Activated T-cell treated with anti-CD3 and anti-CD28 coated beads for 1 hour (primary cell): ENCODE measurements at regions not wholly inside any gene's neighbourhood (a gene's known extent, or its start where the extent isn't known, plus 50 kb on each side); places are given as distances from the start of the nearest gene placed in this dataset.

Experiments used
- DNase-seq: peaks from one replicate; pipeline ENCODE4 v3.0.0-alpha.2; 2020; ENCODE audit warnings: low read depth

DNA sequence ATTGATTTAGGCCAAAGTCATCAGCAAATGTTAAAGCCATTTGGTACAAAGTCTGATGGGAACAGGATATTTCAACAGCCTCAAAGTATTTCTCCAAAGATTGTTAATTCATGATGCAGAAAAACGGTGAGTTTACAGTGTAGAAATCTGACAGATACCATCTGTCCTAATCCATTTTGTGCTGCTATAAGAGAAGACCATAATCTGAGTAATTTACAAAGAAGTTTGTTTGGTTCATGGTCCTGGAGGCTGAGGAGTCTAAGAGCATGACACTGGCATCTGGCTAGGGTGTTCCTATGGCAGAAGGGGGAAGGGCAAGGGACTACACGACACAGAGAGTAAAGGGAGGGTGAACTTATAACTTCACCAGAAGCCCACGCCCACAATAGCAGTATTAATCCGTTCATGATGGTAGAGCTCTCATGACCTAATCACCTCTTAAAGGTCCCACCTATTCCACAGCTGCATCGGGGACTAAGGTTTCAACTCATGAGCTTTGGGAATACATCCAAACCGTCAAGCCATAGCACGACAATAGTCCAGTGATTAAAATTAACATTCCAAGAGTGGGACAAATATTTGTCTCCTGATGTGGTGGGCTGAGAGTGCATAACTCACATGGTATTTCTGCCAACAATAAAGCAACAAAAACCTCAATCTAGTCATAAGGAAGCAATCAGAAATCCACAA is 298.6 kb upstream of the AKR1E2 start:
- no peak for DNase-seq

DNA sequence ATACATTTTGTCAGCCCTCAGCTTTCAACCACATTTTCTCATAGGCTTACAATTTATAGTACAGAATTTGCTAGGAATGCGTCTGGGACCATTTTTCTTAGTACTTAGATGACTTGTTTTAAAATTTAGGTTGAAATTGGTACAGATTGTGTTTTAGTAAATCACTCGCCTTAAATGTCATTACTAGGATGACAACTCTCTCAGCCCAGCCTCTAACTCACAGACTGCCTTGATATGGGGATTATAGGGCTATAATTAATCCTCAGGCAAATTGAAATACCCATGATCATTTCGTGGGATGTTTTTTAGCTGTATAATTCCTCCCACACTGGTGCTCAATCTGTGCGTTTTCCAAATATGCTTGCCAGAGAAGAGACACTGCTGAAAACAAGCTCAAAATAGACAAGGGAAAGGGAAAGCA is 299.7 kb upstream of the AKR1E2 start:
- no peak for DNase-seq

DNA sequence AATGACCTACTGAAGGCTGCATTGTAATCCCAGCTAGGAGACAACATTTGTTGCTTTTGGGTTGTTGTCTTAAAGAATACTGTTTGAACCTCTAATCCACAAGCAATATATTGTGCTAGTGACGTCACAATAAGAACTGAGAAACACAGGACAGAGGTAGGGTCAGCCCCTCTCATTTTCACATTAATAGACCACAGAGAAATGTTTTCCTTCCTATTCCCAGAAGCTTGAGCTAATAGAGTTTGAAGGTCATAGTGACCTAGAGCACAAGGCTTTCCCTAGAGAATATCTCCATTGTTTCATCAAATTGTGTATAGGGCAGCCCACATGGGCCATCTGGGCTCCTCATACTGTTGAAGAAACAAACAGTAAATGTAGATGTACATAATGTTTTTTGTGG is 300.9 kb upstream of the AKR1E2 start:
- DNase-seq, result no peak

DNA sequence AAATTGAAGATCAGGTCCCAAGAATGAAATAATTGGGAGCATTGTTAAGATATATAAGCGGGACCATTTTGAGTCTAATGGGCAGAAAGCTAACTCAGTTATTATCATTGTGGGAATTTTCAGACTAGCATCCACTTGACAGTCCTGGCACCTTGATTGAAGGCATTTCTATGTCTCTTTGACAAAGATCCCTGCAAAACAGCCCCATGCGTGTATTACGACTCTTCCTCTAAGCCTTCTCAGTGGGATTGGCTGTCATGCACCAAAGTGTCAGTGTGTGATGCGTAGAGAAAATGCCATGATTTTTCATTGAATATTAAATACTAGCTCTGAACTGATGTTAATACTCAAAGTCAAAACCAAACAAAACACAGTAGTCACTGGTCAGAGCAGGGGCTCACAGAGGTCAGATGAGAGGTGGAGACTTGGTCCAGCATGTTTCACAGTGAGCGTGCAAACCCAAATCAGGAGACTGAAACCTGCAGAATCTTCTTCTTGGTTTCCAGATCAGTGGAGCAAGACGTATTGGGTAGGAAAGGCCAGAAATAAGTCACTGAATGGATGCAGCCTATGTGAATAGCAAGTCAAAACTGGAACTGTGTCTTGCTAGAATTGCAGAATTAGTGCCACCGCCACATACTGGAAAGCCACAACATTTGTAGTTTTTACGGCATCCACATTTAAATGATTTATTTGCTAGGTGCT is 303.6 kb upstream of the AKR1E2 start:
- DNase-seq, result no peak

DNA sequence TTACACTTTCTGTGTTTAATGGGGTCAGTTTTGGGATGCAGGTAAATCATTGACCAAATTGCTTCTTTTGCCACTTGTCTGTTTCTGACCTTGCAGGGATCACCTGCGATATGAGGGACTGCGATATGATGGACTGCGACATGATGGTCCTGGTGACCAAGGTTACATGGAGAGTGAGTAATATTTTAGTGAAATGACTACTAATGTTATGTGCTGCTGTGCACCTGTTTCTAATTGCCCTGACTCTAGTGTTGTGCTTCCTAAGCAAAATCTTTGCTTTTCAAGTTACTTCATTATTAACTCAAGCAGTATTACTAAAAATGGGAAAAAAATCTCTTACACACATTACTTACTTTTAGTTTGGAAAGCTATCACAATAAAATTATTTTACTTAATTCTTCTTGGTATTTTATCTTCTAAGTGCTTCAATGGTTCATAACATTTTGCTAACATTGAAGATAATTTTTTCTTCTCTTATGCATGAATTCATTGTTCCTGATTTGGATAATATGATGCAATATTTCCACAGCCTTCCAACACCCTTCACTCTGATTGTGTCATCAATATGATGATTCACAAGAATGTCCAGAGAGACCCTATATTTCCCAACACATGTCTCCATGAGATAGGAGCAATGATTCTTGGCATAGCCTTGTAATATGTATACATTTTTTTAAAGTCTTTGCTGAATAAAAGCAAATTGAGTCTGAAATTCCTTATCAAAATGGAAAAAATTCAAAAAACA is 306.2 kb upstream of the AKR1E2 start:
- no peak for DNase-seq

DNA sequence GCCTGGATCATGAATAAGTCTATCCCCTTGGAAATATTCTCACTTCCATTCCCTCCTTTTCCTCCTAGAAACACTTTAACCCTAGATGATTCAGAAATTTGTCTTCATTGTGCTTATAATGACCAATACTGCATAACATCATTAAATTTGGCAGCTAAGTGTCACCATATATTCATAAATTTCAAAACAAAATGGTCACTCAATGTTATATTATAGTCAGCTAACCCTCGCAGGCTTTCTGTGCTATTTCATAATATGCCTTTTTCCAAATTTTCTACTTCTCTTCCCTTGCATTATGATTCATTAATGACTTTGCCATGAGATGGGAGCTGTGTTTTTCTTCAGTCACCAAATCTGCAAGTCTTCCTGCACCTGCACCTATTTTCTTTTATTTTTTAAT is 308.3 kb upstream of the AKR1E2 start:
- no peak for DNase-seq

DNA sequence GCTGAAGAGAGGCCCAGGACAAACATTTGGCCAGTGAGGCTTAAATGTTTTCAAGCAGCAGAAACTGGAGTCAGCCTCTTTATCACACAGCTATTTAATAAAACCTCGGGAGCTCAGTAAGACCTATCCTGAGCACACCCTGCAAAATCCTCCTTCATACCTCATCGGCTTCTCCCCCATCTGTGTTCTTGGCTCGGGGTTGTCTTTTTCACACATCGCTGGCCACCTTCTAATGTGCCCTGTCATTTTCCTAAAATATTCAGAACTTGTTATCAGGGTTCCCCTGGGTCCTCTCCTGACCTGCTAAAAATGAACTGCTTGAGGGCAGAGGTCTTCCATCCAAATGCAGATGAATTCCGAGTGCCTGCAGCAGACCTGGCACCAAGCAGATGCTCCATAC is 310.3 kb upstream of the AKR1E2 start:
- DNase-seq, result no peak

DNA sequence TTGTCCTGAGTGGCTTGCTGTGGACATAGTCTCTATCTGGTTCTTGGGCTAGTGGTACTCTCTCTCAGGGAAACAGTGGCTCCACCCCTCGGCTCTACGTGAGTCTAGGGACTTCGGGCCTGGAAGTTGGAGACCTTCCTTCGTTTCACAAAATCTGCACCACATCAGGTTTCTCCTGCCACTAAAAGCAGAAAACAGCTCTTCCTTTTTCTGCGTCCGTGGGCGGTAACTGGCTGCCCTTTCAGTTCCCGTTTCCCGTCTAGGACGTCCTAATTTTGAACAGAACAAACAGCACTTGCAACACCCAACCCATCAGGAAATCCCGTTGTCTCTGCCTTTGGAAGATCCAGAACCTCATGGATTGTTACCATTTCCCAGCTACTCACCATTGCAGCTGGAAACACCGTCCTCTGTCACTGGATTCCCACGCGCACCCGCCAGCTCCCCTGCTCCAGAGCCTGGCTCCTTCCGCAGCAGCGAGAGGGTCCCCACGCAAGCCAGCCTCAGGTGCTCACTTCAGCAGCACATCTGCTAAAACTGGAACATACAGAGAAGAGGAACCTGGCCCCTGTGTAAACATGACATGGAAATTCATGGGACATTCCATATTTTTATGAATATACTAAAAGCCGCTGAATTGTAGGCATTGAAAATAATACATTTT is 311.4 kb upstream of the AKR1E2 start:
- no peak for DNase-seq

DNA sequence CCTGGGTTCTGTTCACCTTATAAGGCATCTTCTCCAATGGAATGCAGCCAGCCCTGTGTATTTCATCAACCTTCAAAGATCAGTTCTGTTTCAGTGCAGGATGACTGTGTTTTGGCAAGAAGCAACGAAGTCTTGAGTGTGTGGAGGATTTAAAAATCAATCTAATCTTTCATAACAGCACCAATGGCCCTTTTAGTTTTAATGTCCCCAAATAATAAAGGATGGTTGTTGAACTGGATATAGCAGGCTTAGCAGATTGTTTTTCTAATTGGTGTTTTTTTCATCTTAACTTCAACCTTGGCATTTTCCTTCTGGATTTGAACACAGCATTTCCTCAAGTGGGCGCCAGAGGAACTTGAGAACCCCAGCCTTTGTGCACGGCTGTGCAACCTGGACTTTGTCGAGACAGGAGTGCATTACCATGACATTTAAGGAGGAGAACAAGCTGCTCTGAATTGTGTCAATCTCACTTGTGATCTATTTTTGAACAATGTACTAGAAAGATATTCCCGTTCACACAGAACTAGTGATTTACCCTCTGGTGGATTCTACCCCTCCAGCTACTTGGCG is 313.3 kb upstream of the AKR1E2 start:
- no peak for DNase-seq

DNA sequence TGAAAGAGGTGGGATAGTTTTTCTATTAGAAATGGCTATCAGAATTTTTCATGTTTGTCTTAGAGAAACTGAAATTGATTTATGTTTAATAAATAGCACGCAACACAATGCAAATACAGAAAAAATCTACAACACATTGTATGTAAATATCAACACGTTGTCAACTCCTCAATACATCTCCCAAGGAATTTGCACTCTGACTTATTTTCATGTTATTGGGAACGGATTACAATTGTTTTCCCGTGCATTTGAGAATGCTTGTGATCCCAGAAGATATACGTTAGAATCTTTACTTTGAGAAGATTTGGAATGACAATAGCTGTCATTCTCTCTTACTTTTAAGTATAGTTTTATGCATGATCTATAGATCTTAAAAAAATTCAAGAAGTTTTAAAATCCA is 313.8 kb upstream of the AKR1E2 start:
- no peak for DNase-seq

DNA sequence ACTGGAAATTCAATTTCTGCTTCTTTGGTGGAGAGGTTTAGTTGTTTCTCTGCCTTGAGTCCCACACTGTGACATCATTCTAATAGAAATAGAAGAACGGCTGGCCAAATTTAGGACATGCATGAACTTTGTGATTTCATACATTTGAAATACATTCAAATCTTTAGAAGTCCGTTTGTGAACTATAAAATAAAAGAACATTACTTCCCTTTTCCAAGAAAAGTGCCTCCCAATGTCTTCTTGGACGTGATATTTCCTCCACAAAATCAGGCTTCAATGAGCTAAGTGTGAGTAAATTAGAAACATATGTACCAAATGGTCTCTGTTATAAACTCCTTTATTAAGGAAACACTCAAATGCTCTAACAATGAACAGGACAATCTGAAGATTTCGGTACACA is 314.5 kb upstream of the AKR1E2 start:
- DNase-seq, result no peak

DNA sequence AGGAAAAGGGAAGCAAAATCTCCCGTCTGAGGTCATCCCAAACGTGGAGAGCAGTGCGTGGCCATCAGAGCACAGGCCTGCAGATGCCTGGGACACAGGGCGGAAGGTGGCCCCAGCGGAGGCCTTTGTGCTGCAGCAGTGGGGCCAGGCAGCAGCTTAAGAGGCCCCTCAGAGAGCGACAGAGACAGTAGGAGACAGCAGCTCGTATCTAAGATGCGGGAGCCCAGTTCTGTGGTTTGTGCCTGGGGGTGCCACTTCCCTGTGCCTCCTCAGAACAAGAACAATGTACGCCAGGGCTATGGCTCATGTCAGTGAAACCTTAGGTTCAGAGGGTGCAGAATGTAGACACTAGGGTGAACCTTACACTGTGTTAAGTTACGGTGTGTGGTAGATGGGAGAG is 316.6 kb upstream of the AKR1E2 start:
- DNase-seq, result no peak

DNA sequence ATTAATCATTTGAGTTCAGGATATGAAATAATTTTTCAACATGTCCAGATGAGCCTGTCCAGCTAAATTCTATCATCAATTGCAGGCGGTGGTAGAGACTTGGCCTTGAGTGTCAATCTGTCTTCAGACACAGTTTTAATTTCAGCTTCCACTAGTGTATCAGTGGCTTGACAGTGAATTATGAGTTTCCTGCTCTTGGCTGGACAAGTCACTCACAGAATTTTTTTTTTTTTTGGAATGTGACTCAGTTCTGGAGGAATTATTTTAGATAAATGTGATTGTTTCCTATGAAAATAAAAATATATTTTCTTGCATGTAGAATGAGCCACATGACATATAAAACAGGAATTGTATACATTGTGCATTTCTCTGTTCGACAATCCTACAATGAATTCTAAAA is 319.9 kb upstream of the AKR1E2 start:
- no peak for DNase-seq

DNA sequence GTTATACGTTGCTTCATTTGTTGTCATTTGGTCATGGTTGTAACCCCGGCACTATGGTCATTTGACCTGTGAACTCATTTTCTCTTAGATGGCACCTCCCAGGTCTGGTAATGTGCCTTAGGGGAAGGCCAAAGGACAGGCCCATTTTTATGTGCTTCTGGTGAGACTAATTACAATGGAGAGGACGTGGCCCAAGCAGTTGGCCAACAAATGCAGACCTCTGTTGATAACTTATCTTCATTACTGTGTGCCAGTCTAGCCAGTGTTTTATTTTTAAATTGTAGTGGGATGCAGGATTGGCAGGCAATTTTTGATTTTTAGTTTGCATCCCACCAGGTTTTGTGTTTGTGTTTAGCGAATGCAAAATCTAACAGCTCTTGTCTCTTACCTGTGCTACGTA is 321.5 kb upstream of the AKR1E2 start:
- DNase-seq, result no peak

DNA sequence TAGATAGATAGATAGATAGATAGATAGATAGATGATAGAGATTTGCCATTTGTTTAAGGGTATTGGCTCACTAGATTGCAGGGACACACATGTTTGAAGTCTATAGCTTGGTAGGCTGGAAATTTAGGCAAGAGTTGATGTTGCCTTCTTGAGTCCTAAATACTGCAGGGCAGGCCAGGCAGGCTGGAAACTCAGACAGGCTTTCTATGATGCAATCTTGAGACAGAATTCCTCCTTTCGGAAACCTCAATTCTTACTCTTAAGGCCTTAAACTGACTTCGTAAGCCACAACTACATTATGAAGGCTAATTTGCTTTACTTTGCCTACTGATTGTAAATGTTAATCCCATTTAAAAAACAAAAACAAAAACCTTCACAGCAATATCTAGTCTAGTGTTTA is 322.9 kb upstream of the AKR1E2 start:
- DNase-seq, result no peak

DNA sequence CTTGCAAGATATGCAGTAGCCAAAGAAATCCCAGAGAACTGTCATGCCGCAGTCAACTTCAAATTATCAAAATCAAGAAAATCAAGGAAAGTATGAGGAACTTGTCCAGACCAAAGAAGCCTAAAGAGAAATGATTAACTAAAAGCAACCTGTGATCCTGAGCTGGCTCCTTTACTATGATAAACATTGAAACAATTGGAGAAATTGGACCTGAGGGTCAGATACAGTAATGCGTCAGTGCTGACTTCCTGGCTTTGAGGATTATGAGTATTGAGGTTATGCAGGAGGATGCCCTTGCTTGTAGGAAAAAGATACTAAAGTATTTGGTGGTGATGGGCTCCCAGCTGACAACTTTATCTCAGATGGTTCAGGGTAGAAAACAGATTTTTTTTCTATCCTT is 324.7 kb upstream of the AKR1E2 start:
- no peak for DNase-seq

DNA sequence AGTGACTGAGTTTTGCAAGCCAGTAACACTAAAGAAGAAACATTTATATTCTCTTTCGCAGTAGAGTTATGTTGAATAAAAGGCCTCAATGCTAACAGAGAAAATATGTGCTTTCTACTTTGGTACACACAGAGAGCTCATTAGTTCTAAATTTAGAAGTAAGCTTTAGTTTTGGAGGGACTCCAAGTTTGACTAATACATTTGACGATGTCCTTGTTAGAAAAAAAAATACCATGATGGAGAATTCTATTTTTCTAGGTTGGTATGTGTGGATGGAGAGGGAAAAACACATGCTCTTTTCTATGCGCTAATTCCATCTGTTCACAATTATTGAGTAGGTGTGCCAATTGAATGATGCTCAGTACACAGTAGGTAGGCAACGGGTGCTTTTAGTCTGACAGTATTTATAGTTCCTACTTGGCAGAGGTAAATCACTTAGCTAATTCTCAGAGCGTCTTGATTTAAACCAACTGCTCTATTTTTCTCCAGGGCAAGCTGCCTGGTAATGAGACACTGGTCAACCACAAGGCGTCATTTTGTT is 327.2 kb upstream of the AKR1E2 start:
- DNase-seq, result no peak

DNA sequence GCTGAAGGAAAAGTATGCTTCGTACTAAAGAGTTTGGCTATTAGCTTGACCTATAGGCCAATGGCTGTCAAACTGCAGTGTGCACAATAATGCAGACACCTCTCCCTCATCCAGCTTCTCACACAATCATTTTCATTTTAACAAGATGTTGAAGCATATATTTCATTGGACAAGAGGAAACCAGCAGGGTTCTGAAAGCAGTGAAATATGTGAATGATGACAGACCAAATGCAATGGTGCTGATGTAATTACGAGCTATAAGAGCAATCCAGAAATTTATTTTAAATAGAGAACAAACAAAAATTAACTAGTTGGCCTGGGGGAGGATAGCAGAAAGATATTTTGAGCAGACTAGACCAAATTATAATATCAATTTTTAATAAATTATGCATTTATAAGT is 331.5 kb upstream of the AKR1E2 start:
- DNase-seq, result no peak

DNA sequence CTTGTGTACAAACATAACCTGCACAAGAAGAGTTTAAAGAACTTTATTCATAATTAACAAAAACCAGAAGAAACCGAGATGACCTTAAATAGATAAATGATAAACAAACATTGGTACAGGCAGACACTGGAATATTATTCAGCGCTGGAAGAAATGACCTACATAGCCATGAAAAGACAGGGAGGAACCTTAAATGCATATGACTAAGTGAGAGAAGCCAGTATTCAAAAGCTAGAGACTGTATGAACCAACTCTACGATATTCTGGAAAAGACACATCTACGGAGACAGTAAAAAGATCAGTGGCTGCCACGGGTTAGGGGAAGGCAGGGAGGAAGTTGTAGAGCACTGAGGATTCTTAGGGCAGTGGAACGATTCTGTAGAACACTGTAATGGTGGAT is 333.8 kb upstream of the AKR1E2 start:
- no peak for DNase-seq

DNA sequence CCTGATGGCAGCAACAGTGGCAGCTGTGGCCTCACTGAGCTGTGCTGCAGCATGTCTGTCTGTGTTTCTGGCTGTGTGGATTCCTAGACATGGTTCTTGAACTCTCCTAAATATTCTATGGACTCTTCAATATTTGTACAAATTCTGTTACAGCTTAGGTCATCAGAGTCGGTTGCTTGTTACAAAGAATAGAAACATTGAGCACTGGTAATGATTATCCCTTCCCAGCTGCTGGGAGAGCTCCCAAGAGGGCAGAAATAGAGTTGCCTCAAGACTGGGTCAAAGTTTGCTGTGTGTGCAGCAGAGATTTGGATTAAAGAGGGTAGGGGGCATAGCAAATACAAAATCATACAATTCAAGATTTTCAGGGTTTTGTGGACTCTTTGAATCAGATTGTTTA is 337.1 kb upstream of the AKR1E2 start:
- DNase-seq, result no peak

DNA sequence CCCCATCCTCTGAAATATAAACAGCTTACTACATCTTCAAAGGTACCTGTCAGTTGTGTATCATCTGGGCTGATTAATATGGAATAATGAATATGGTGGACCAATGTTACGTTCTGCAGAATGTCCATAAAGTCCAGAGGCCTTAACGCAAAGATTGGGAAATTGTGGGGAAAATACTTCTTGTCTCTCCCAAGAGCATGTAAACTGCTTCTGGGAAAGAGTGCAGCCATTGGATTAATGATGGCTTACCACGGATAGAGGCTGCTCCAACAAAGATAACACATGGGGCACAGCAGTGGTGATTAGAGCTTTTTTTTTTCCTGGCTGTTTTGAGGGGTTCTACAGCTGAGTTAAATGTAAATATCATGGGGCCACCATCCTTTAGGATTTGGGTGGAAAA is 340.4 kb upstream of the AKR1E2 start:
- DNase-seq, result no peak

DNA sequence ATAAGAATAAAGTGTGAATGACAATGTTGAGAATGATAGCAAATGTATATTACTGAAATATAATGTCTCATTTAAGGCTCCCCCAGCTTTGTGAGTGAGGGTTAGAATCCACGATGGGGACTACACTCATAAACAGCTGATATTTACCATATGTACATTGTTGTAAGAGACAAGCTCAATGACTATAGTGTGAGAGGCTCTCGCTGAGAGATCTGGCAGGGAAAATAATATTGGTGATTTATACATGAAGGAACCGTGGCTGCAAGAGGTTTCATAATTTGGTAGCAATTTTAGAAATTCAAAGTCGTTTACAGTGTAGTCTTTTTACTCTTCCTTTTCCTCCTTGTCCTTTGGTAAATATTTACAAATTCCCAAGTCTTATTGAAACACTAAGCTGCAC is 342.2 kb upstream of the AKR1E2 start:
- no peak for DNase-seq
